HG03196 (cell line): ENCODE measurements at regions not wholly inside any gene's neighbourhood (a gene's known extent, or its start where the extent isn't known, plus 50 kb on each side); places are given as distances from the start of the nearest gene placed in this dataset.

Experiments
- ATAC-seq: cut with Tn5 transposase; IDR thresholded peaks from one replicate; pipeline ENCODE4 v1.9.1; 2021; ENCODE audit not compliant: unreplicated experiment

DNA sequence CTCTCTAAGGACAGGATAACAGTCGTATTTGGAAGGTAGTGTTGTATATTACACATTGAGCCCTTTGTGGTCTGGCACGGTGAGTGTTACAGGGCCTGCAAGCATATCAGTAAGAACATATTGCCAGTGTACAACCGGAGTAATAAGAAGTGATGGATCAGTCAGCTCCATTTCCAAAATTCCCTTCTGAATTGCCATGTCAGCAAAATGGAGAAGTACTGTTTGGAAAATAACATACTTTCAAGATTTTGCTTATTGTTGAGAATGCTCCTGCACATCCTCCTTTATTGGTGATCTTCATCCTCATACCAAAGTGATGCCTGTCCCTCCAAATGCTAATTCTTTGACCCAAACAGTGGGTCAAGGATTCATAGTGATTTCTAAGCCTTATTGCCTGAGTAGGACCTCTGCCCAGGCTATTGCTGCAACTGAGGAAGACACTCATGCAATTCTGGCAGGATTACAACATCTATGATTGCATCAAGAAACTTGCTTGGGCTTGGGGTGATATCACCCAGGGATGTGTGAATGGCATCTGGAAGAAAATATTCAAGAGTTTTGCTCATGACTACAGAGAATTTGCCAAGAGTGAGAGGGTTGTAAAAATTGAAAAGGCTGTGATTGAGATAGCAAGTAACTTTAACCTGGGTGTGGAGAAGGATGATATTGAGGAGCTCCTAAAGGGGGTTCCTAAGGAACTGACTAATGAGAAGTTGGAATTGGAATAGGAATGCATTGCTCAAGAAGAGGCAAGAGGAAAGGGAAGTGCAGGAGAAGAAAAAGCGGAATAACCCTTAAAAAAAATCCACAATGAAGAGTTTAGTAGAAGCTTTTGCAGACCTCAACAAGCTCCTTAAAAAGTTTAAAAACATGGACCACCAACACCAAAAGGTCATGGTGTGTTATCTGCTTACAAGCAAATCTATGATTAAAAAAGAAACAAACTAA, 452.2 kb upstream of the SORCS1 start:
- ATAC-seq, result no peak

GRCh38 chr10:107616031-107616430, 451.5 kb upstream of the SORCS1 start:
- ATAC-seq, result no peak

GRCh38 chr10:107614939-107615685, 450.6 kb upstream of the SORCS1 start:
- ATAC-seq, result no peak

- ATAC-seq, result no peak
Observed at GRCh38 chr10:107611115-107611514, 446.6 kb upstream of the SORCS1 start.

GRCh38 chr10:107589081-107589480, 424.6 kb upstream of the SORCS1 start:
- no peak for ATAC-seq

DNA sequence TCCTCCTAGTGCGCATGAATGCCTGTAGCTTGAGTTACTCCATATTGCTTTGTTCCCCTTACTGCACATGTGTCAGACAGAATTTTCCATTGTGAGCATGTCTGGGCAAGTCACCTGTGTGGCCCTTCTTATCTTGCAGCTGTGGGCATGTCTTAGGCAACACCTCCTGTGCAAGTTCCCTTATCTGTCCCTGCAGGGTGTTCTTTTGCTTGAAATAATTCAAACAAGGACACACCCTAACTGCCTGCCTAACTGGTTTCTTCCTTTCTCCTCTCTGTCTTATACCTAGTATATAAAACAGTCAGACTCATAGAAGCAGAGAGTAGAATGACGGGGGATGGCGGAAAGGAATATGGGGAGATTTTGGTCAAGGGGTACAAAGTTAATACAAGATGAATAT, 421.1 kb upstream of the SORCS1 start:
- no peak for ATAC-seq

DNA sequence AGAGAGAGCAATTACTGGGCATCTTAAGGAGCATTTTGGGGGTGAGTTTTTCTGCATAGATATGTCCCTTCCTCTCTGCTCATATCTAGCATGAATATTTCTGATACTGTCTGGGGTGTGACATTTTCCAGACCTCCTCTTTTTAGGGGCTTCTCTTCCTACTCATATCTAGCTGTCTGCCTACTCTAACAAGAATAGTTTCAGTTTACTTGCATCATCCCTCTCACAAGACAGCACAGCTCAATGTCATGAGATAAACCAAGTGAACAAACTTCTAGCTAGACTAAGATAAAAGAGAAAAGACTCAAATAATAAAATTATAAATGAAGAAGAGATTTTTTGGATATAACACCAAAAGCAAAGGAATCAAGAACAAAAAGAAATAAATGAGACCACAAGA, 419.5 kb upstream of the SORCS1 start:
- no peak for ATAC-seq

GRCh38 chr10:107579970-107580369, 415.5 kb upstream of the SORCS1 start:
- ATAC-seq, result no peak

DNA sequence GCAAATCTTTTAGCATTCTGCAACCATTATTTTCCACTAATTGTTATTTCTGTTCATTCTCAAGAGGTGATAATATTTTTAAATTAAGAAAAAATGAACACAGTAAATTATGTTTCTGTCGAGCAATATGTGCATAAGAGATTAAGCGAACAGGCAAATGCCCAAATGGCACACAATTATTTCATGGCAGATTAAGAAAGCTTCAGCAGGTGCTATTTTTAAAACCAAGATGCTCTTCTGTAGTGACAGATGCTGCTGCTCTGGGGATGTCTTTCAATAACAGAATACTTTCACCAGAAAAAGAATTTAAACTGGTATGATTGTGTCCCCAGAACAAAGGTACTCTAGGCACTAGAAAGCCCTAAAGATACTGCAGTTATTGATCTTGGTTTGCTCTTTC, 412.7 kb upstream of the SORCS1 start:
- ATAC-seq, result no peak

- ATAC-seq, result no peak
Observed at GRCh38 chr10:107576746-107577145, 412.2 kb upstream of the SORCS1 start.

DNA sequence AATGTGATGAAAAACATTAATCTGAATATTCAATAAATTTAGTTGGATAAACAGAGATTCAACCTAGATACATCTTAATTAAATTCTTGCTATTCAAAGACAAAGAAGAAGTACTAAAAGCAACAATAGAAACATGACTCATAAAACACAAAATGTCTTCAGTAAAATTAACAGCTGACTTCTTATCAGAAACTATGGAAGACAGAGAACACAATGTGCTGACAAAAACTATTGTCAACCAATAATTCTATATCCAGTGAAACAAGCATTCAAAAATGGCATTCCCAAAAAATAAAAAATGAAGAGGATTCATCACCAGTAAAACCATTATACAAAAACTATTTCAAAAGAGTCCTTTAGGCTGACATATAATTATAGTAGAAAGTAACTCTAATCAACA, 400.5 kb upstream of the SORCS1 start:
- ATAC-seq, result no peak

DNA sequence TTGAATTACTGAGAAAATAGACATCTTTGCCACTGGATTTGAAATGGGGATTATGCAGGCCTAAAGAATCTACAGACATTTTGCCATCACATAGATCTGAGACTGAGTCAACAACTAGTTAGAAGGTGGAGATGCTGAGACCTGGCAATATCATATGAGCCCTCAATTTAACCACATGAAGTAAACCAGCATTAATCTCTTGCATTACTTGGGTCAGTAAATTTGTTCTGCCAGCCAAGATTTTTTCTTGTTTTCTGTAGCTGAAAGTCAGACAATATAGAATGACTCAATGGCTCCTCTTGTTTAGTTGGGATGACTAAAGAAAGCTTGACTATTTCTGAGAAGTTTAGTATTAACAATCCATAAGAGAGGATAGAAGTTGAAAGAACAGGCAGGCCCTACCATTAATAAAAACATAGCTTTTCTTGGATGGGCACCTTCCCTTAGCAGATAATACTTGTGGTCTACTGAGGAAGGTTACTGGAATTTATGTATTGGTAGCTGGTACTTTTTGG, 396.7 kb upstream of the SORCS1 start:
- no peak for ATAC-seq

GRCh38 chr10:107557916-107558315, 393.4 kb upstream of the SORCS1 start:
- ATAC-seq, result no peak

- no peak for ATAC-seq
Observed at GRCh38 chr10:107554333-107554732, 389.8 kb upstream of the SORCS1 start.

- no peak for ATAC-seq
Observed at GRCh38 chr10:107553470-107553869, 389.0 kb upstream of the SORCS1 start.

- ATAC-seq, result no peak
Observed at GRCh38 chr10:107552963-107553362, 388.5 kb upstream of the SORCS1 start.

GRCh38 chr10:107548301-107548700, 383.8 kb upstream of the SORCS1 start:
- ATAC-seq, result no peak

DNA sequence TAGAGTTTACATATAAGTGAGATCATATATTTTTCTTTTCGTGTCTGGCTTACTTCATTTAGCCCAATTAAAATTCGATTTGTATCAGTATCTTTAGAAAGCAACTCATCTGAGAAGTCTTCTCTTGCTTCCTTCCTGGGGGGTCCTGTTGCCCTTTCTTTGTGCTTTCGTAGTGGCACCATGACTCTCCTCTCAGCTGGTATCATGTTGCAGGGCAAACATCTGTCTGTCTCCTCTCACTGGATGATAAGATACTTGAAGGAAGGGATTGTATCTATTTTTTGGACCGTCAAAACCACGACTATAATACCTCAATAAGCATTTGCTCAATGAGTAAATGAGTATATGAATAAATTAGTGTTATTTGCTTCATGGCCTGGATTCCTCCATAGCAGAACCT, 382.5 kb upstream of the SORCS1 start:
- no peak for ATAC-seq

- no peak for ATAC-seq
Observed at GRCh38 chr10:107546284-107546683, 381.8 kb upstream of the SORCS1 start.

- ATAC-seq, result no peak
Observed at GRCh38 chr10:107545717-107546116, 381.2 kb upstream of the SORCS1 start.

DNA sequence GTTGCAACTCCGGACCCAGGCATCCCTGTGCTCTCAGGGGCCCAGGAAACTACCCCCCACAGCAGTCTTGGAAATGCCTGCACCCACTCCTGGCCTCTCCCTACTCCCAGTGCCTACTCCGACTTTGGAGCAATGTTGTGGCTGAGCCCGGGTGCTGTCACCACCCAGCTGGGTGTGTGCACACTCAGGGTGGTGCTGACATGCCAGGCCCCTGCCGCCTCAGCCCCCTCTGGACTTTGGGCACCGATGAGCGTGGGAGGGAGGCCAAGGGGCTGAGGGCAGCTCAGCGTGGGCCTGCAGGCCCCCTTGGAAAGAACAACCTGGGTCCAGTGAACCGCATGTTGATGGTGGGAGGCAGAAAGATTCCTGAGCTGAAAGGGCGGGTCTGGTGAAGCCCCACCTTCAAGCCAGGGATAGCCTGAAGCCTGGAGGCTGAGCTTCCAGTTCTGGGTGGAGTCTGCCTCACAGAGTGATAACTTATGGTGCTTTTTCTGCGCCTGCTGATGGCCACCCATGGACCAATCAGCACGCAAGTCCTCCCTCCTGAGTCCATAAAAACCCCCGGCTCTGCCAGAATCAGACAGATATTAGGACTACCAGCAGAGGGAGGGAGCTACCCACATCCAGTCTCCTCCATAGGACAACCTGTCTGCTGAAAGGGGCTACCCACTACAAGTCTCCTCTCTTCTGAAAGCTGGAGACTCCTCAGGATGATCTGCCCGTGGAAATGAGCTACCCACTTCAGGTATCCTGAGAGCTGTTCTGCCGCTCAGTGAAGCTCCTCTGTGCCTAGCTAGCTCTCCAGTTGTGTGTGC, 380.4 kb upstream of the SORCS1 start:
- no peak for ATAC-seq
